Ammon's horn (tissue), 1 donor: ENCODE measurements at regions not wholly inside any gene's neighbourhood (a gene's known extent, or its start where the extent isn't known, plus 50 kb on each side); places are given as distances from the start of the nearest gene placed in this dataset.

Experiments used
- DNase-seq: peaks from one replicate; pipeline ENCODE4 v3.0.0-alpha.2; 2016; ENCODE audit warnings: low spot score

DNA sequence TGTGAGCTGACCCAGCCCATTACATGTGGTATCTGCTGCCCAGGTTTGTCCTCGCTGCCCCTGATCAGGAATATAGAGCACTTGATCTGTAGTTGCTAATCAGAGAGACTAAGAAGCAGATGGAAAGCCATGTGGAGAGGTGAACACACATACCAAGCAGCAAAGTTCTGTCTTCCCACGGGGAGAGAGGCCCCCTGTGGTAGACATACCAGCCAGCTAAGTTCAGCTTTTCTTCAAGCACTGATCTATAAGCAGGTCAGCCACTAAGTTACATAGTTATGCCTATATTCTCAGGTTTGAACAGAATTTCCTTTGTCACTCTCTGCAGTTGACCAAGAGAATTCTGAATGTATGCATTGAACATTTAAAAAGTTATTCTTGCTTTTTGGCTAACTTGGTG is 76.4 kb downstream of the DDX3Y start:
- DNase-seq: no peak

DNA sequence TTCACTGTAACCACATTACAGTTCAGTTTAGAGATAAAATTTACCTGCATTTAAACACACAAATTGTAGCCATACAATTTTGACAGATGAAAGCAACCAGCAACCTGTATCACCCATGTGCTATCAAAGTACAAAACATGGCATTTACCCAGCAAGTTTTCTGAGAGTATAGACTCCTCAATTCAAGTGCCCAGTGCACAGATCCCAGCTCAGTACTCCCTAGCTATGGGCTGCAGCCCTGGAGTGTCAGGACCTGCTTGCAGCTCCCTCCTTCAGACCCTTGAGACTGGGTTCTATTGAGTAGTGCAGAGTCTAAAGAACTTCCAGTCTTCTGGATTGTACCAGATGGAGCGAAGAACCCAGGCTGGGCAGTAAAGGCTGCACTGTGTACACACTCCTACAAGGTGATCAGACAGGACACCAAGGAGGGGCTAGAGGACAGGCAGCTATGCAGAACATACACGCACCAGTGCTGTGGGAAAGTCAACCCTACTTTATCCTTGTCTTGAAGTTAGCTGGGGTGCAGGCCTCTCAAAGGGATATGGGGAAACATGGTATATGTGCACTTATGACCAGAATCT is 77.7 kb downstream of the DDX3Y start:
- no peak for DNase-seq

DNA sequence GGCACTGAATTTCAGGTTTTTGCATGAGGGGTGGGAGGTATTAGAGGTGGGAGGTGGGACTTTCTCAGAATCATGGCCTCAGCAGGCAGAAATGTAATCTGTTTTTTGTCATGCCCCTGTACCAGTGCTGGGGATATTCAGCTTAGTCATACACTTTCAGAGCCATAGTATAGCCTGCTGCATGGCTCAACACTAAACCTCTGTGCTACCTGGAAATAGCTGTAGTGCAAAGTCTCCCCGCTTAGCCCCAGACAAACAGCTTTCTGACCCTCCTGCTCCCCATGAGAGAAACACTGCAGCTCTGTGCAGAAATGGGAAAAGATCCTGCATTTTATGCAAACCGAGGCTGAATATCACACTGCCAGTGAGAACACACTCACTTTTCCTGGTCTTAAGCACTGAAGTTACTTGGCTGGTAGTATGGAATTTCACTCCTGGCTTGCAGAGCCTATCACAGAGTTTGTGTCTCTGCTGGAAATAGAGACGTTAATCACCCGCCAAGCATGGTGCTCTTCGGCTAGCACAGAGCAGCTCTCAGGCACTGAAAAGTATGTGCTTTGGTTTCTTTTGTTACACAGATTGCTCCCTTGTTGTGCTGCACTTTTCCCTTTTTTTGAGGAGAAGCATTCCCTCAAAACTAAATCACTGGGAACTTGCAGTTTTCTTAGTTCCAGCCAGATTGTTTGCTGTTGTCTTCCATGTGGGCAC is 80.1 kb downstream of the DDX3Y start:
- DNase-seq: no peak

DNA sequence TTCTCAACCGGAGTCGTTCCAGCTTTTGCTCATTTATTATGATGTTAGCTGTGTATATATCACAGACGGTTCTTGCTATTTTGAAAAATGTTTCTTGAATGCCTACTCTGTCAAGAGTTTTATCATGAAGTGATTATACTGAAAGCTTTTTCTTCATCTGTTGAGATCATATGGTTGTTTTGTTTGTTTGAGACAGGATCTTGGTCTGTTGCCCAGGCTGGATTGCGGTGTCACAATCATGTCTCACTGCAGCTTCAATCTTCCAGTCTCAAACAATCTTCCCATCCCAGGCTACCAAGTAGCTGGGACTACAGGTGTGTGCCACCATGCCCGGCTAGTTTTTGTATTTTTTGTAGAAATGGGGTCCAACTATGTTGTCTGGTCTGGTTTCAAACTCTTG is 112.8 kb downstream of the DDX3Y start:
- DNase-seq: peak; percentile 1

DNA sequence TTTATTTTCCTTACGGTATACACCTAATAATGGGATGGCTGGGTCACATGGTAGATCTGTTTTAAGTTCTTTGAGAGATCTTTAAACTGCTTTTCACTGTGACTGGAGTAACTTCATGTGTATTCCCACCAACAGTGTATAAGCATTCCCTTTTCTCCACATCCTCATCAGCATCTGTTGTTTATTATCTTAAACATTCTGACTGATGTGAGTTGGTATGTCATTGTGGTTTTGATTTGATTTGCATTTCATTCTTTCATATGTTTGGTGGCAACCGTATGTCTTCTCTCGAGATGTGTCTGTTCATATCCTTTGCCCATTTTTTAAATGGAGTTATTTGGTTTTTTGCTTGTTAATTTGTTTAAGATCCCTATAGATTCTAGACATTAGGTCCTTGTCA is 114.8 kb downstream of the DDX3Y start:
- no peak for DNase-seq

DNA sequence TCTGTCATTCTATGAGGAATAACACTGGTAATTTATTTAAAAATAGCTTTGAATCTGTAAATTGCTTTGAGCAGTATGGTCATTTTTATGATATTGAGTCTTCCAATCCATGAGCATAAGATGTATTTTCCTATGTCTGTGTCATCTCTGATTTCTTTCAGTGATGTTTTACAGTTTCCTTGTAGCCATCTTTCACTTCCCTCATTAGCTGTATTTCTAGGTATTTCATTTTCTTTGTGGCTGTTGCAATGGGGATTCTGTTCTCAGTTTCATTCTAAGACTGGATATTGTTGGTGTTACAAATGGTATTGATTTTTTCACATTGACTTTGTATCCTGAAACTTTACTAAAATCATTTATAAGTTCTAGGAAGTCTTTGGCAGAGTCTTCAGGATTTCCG is 116.2 kb downstream of the DDX3Y start:
- DNase-seq: no peak

DNA sequence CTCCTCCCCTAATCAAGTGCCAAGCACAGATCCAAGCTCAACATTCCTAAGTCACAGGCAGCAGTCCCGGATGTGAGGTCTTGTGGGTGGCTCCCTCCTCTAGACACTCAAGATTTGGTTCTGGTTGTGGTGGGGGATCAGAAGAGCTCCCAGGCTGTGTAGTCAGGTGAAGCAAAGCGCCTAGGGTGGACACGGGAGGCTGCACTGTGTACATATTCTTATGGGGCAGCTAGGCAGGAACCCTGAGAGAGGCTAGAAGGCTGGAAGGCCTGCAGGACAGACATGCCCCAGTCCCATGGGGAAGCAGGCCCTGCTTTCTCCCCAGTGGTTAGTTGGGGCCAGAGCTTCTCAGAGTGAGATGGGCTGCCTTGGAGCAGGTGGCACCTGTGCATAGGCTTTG is 118.9 kb downstream of the DDX3Y start:
- DNase-seq: no peak

DNA sequence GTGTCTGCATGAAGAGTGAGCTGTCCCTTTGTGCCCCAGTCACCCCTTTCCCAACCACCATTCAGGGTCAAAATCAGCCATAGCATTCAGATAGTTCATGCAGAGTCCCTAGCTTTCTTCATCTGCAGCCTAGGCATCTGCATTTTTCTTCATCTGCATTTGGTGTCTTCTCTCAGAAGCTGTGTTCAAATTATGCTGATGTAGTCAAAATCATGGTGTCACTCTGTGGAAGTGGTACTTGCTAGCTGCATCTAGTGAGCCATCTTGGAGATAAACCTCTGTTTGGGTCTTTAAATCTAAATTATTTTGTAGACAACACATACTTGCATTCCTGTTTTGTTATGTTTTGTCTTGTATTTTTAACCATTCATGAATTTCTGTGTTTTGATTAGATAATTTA is 119.8 kb downstream of the DDX3Y start:
- no peak for DNase-seq

DNA sequence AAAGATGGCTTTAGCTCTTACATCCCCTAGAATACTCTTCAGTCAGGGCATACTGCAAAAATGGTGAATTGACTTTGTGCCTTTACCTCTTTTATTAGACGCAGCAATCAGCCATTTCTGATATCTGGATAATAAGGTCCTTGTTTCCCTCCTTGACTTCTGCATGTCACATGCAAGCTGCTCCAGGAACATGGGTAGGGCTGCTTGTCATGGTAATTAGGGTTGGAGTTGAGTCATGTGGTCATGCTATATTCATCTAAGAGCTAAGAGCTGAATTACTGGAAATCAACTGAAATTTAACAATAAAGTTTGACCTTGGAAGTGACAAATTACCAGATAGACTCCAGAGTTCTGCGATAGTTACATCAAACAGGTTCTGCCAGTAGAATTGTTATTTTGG is 122.2 kb downstream of the DDX3Y start:
- DNase-seq: no peak

DNA sequence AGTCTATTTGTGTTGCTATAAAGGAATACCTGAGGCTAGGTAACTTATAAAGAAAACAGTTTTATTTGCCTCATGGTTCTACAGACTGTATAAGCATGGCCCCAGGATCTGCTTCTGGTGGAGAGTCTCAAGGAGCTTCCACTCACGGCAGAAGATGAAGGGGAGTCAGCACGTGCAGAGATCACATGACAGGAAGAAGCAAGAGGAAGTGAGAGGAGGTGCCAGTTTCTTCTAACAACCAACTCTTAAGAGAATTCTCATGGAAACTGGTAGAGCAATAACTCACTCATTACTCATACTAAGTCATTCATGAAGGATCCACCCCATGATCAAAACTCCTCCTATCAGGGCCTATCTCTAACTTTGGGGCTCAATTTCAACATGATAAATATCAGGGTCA is 135.6 kb downstream of the DDX3Y start:
- DNase-seq: no peak

DNA sequence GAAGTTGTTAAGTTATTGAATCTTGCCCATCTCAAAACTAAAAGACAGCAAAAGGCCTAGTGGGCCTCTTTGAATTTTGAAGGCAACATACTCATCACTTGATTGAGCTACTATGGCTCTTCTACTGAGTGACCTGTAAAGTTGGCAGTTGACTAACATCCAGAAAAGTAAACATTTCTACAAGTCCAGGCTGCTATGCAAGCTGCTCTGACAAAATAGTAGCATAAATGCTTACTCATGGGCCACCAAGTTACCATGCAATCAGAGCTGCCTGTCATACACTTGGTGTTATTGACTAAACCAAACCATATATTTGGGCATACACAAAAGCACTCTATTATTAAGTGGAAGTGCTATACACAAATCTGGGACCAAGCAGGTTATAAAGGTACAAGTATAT is 148.8 kb downstream of the DDX3Y start:
- DNase-seq: no peak

DNA sequence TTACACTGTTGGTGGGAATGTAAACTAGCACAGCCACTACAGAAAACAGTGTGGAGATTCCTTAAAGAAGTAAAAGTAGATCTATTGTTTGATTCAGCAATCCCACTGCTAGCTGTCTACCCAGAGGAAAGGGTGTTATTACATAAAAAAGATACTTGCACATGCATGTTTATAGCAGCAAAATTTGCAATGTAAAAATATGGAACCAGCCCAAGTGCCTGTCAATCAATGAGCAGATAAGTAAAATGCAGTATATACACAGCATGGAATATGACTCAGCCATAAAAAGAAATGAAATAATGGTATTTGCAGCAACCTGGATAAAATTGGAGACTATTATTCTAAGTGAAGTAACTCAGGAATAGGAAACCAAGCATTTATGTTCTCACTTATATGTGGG is 161.7 kb downstream of the DDX3Y start:
- DNase-seq: no peak

DNA sequence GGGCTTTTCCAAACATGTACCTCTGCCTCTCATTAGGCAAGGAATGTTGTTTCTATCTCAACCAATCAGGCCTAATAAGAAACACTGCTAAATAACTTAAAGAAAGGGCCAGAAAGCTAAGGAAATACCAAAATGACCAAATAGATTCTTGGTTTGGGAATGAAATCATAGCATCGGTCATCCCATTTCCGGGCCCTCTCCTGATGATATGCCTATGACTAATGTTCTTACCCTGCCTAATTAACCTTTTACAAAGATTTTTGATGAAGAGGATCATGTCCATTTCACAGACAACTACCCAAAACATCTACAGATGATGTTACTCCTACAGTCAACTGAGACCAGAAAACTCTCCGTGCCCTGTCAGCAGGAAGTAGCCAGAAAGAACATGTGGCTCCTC is 164.0 kb downstream of the DDX3Y start:
- no peak for DNase-seq

DNA sequence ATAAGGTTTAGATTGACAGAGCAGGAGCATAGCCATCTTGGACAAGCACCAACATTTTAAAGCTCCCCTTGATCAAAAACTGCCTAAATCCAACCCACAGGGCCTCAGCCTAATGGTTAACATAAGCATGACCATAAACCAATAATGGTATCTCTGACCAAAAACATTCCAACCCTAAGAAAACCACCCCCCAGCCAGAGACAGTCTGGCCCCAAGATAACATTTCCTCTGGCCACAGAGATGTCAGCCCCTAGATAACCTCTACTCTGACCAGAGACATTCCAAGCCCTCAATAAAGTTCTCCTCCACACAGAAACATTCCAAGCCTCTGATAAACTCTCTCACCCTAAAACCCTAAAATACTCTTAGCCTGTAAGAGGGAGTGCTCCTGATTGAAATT is 164.4 kb downstream of the DDX3Y start:
- no peak for DNase-seq

DNA sequence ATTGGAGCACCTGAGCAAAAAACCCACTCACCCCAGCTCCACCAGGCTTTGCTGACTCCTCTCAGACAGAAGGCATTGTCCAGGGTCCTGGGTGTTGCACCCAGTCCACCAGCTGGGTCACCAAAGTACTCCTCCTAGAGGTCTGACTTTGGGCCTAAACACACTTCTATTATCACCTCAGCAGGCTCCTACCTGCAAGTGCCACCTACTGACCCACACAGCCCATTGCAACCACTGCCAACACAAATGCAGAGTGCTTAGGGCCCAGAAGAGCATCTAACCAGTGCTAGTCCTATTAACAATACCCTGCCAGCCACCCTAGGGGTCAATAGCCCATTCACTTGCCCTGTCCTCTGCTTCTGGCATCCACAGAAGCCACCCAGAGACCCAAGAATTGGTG is 178.1 kb downstream of the DDX3Y start:
- no peak for DNase-seq

DNA sequence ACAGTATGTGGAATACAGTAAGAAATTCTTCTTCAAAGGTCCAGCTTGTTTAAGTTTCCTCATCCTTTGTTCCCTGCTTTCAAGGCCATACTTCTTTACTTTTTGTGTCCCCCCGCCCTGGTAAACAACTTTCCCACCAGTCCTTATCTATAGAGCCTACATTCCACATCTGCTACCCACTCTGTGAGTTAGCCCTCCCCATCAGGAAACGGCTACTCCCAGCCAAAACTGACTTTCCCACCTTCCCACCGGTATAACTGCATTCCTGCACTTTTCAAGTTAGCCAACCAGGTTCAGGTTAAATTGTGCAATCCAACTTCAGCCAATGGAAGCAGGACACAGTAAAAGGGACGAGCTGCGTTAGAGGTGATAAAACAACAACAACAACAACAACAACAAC is 186.9 kb downstream of the DDX3Y start:
- DNase-seq: no peak

DNA sequence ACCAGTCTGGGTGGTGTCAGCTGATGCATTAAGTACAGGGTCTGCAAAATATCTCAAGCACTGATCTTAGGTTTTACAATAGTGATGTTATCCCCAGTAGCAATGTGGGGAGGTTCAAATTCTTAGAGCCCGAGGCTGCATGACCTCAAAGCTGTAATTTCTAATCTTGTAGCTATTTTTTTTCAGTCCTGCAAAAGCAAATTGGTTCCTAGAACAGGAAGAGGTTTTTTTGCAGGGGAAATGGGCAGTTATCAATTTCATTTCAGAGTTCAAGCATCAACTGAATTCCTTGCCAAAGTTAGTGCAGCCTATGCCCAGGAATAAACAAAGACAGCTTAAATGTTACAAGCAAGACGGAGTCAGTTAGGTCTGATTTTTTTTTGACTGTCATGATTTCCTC is 188.3 kb downstream of the DDX3Y start:
- DNase-seq: no peak

DNA sequence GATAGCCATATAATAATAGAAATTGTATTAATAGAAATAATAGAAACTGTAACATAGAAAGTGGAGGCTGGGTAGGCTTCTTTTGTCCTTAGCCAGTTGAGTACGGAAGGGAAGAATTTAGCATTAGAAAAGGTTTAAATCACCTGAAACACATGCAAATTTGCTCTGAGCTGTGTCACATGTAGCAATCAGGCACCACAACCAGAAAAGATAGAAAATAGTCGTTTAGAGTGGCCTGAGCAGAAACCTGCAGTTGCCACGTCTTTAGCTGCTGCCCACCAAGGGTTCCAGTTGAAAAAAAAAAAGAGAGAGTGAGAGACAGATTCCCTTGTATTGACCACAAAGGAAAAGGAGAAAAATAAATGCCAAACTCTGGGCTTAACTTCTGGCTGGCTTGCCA is 188.8 kb downstream of the DDX3Y start:
- no peak for DNase-seq

DNA sequence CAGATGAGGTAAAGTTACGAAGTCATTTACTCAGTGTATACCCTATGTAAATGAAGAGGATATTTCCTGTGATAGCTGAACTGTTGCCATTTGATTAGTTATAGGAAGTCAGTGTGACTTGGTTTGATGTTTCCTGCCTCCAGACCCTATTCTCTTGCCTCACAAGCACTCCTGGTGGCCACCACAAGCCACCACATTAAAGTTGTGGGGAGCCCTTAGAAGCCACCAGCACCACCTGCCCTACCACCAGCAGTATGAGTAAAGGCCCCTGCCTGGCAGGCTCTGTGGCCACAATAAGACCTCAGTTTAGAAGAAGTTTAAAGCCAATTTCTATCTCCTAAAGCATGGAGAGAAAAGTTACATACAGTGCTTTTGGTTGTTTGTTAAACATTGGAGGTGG is 189.7 kb downstream of the DDX3Y start:
- DNase-seq: no peak

DNA sequence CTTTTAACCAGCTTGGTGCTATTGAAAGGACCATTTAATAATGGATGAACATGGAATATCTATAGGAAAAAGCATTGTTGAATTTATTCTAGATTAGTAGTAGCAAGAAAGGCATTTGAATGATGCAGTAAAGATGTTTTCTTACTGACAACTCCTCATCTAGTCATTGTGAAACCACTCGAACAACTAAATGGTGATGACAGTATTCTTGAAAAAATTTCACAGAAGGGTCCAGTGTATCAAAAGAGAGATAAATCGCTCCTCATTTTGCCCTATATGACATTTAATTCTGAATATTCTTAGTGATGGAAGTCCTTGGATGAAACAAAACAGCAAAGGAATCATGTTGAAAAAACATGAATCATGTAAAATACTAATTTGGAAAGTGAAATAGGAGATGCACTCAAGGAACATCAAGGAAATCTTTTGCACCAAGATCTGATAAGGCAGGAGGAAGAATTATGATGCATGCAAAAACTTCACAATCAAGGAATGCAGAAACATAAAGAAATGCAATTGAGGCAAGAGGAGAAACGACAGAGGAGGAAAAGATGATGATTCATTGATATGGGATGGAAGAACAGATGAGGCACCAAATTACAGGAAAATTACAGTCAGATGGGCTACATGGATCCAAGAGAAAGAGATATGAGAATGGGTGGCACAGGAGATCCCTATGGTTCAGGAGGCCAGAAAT is 190.4 kb downstream of the DDX3Y start:
- DNase-seq: no peak

DNA sequence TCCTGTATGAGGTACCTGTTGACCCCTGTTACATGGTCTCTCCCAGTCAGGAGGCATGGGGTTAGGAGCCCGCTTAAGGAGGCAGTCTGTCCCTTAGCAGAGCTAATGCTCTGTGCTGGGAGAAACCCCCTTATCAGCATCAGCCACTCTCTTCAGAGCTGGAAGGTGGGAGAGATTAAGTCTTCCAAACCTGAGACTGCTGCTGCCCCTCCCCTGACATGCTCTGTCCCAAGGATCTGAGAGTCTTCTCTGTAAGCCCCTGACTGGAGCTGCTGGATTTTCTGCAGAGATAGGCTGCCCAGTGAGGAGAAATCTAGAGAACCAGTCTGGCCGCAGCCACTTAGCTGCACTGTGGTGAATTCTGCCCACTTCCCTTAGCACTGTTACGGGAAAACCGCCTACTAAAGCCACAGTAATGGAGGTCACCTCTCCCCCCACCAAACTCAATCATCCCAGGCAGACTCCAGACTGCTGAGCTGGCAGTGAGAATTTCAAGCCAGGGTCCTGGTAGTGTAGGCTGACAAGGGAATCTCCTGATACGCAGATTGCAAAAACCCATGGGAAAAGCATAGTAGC is 222.3 kb downstream of the DDX3Y start:
- DNase-seq: no peak

DNA sequence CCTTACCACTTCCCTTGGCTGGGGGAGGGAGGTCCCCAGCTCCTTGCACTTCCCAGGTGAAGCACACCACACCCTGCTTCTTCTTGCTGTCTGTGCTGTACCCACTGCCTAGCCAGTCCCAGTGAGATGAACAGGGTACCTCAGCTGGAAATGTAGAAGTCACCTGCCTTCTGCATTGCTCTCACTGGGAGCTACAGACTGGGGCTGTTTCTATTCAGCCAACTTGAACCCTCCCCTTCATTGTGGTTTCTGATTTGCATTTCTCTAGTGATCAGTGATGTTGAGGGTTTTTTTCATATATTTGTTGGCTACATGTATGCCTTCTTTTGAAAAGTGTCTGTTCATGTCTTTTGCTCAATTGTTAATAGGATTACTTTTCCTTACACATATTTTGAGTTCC is 222.8 kb downstream of the DDX3Y start:
- no peak for DNase-seq

DNA sequence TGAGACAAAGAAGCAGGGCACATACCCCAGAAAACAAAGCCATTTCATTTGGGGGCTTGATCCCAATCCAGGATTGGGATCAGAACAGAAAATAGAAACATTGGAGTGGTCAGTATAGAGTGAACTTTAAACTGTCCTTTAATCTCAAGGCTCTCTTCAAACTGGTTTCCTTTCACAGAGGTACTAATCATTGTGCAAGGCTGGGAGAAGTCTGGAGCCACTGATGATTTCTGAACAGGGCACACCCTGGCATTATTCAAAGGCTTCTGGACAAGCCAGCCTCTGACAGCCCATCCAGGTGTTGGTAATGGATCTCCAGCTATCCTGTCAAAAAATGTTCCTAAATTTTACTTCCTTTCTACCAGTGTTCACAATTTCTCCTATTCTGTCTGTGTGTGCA is 244.5 kb downstream of the DDX3Y start:
- no peak for DNase-seq
